Omental fat pad (tissue), 3 donors: ENCODE measurements at regions not wholly inside any gene's neighbourhood (a gene's known extent, or its start where the extent isn't known, plus 50 kb on each side); places are given as distances from the start of the nearest gene placed in this dataset.

Source experiments
- ATAC-seq: fragments of 150-250 bp; one replicate; pipeline ENCODE4 v1.9.1; 2016; ENCODE audit warnings: mild to moderate bottlenecking, moderate library complexity; ENCODE audit not compliant: low FRiP score
- DNase-seq: peaks from one replicate; pipeline ENCODE4 v3.0.0-alpha.2; 2019; ENCODE audit warnings: low spot score
- CTCF ChIP-seq, 3 donors: fragments of 450-650 bp; IDR thresholded peaks; one replicate each; pipeline ENCODE4 v1.5.1; 2016 to 2017; ENCODE audit warnings: antibody characterized with exemption in 3 of 3, mild to moderate bottlenecking in 3 of 3, moderate library complexity in 2 of 3

- TF ChIP-seq CTCF (IDR thresholded peaks at IDR 0.05): no peak
- ATAC-seq (no peak), DNase-seq (no peak)
Measured at GRCh38 chr2:173435574-173435973, 80.9 kb downstream of the CDCA7 start.

- no peak for DNase-seq
- TF ChIP-seq CTCF (IDR thresholded peaks at IDR 0.05): no peak
Measured at GRCh38 chr2:173436088-173436487, 81.4 kb downstream of the CDCA7 start.

DNA sequence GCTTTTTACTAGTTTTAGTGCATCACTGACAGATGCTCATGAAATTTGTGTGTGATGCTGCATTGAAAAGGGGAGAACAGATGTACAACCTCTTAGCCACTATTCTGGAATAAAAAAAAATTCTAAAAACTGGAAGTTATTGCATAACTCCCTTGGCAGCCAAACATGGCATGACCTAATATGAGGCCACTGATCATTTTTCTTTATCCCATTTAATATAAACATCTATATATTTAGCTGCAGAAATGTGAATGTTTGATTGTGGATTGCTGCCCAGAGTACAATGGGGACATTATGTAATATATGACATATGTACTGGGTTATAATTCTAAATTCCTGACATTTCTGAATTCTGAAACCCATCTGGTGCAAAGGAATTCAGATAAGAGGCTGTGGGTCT lies 86.5 kb downstream of the CDCA7 start:
- no peak for ATAC-seq
- TF ChIP-seq CTCF (IDR thresholded peaks at IDR 0.05): no peak

More at GRCh38 chr2:173436088-173436487, 81.4 kb downstream of the CDCA7 start:
- ATAC-seq: no peak

DNA sequence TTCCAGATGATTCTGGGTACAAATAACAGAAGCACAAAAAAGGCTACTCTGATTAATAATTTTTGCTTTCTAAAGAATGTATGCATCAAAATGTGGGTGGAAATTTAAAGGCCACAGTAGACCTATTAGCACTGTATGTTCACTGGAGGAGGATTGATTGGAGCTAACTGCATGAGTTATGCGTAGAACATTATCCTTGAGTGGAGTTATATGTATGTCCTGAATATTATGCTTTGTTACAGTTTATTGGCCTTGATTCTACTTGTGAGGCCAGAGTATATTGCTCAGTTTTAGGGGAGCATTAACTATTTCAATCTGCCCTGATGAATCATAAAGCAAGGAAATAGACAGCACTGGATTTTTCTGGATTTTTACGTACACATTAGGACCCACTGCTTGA lies 87.9 kb downstream of the CDCA7 start:
- ATAC-seq: no peak
- DNase-seq: no peak

More for the DNA sequence above, 86.5 kb downstream of the CDCA7 start:
- no peak for DNase-seq

DNA sequence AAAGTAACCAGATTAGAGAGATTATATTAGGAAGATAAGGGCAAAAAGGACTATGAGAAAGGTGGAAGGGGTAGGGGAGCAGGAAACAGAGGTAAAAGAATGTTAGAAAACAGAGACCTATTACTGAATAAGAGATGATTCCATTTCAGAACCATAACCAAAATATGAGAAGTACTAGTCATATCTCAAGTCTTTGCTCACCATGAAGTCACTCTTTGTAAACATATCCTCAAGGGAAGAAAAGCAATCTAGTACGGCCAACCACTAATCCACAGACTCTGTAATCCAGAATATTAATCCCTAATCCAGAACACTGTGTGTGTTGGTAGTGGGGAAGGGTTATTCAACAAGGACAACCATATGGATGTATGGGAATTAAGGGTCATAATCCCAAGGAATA lies 92.0 kb downstream of the CDCA7 start:
- ATAC-seq (no peak), DNase-seq (no peak)
- no peak for TF ChIP-seq CTCF (IDR thresholded peaks at IDR 0.05)

More for the DNA sequence above, 87.9 kb downstream of the CDCA7 start:
- TF ChIP-seq CTCF (IDR thresholded peaks at IDR 0.05): no peak

- TF ChIP-seq CTCF (IDR thresholded peaks at IDR 0.05): no peak
- DNase-seq (peak; percentile 52), ATAC-seq (peak; percentile 68)
Measured at GRCh38 chr2:173448938-173449471, 94.3 kb downstream of the CDCA7 start.

- no peak for ATAC-seq
- TF ChIP-seq CTCF (IDR thresholded peaks at IDR 0.05): no peak
- DNase-seq: no peak
Measured at GRCh38 chr2:173451118-173451517, 96.4 kb downstream of the CDCA7 start.
